Gastroesophageal sphincter (tissue), 4 donors: ENCODE measurements at regions not wholly inside any gene's neighbourhood (a gene's known extent, or its start where the extent isn't known, plus 50 kb on each side); places are given as distances from the start of the nearest gene placed in this dataset.

ENCODE experiments used
- ATAC-seq: fragments of 150-250 bp; one replicate; pipeline ENCODE4 v1.9.1; 2016; ENCODE audit warnings: mild to moderate bottlenecking, moderate library complexity
- H3K27ac ChIP-seq, 4 donors: fragments of 200-600 bp; sonication (generic) in 3 of 4; 1 replicate in 3 of 4; 2 replicates in 1 of 4; pipeline ENCODE4 v1.5.1; 2016 to 2019
- H3K27me3 ChIP-seq: fragments of 200-600 bp; sonication (generic); one replicate; pipeline ENCODE4 v1.5.1; 2019
- H3K36me3 ChIP-seq, 2 donors: fragments of 200-600 bp; sonication (generic); one replicate each; pipeline ENCODE4 v1.5.1; 2019; ENCODE audit warnings: control low read depth in 1 of 2
- H3K4me1 ChIP-seq, 3 donors: fragments of 200-600 bp; sonication (generic); 1 replicate in 2 of 3; 2 replicates in 1 of 3; pipeline ENCODE4 v1.5.1; 2016 to 2019; ENCODE audit warnings: control low read depth in 2 of 3
- H3K4me3 ChIP-seq, 2 donors: fragments of 200-600 bp; sonication (generic); one replicate each; pipeline ENCODE4 v1.5.1; 2019; ENCODE audit warnings: mild to moderate bottlenecking in 1 of 2, moderate library complexity in 1 of 2
- H3K9me3 ChIP-seq, 3 donors: fragments of 200-600 bp; sonication (generic); one replicate each; pipeline ENCODE4 v1.5.1; 2017 to 2019; ENCODE audit warnings: control low read depth in 2 of 3
- CTCF ChIP-seq, 4 experiments: fragments of 200-600 bp in 2 of 4; fragments of 450-650 bp in 2 of 4; sonication (generic) in 1 of 4; IDR thresholded peaks; one replicate each; pipeline ENCODE4 v1.5.1; 2017 to 2019; ENCODE audit warnings: antibody characterized with exemption in 4 of 4, mild to moderate bottlenecking in 2 of 4, moderate library complexity in 2 of 4
- EP300 ChIP-seq: sonication (generic); formaldehyde crosslinking; IDR thresholded peaks from one replicate; pipeline ENCODE4 v1.6.1; 2017; ENCODE audit warnings: antibody characterized with exemption, mild to moderate bottlenecking
- POLR2A ChIP-seq, 2 donors: fragments of 450-650 bp; IDR thresholded peaks; one replicate each; pipeline ENCODE4 v1.6.1; 2017; ENCODE audit warnings: antibody characterized with exemption in 2 of 2, mild to moderate bottlenecking in 2 of 2, moderate library complexity in 1 of 2
- POLR2AphosphoS5 ChIP-seq: sonication (generic); formaldehyde crosslinking; IDR thresholded peaks from one replicate; pipeline ENCODE4 v1.6.1; 2017; ENCODE audit warnings: antibody characterized with exemption
- WGBS, 2 donors: methylation state at CpG; one replicate each; pipeline ENCODE4 v1.1.5; 2018; ENCODE audit warnings: low coverage in 1 of 2; 5-methylcytosine and 5-hydroxymethylcytosine counted together

GRCh38 chr6:105620878-105621277, 218.0 kb upstream of the PREP start:
- WGBS, 2 donors, result 81 to 90% methylated on average over 3 of the region's 3 CpGs
- no peak for ATAC-seq
- no peaks in the 10 kb centered on the region for H3K36me3 ChIP-seq

GRCh38 chr6:105619971-105620741, 217.3 kb upstream of the PREP start:
- no peaks in the 10 kb centered on the region for H3K9me3 ChIP-seq
- ATAC-seq, result no peak
- 67 to 70% methylated on average over 8 of the region's 8 CpGs for WGBS, 2 donors
- no peak overlapping the region for H3K4me3 ChIP-seq
- no peaks in the 10 kb centered on the region for H3K4me1 ChIP-seq
- H3K27me3 ChIP-seq, result no peaks in the 10 kb centered on the region
- H3K36me3 ChIP-seq, result no peaks in the 10 kb centered on the region
- no peak for TF ChIP-seq EP300
- TF ChIP-seq POLR2A (IDR thresholded peaks at IDR 0.05), result no peak
- TF ChIP-seq CTCF (IDR thresholded peaks at IDR 0.05), result no peak
- TF ChIP-seq POLR2AphosphoS5, result no peak
- H3K27ac ChIP-seq, result no peak overlapping the region

More at GRCh38 chr6:105620878-105621277, 218.0 kb upstream of the PREP start:
- H3K27me3 ChIP-seq, result no peaks in the 10 kb centered on the region
- TF ChIP-seq CTCF (IDR thresholded peaks at IDR 0.05) (no peak), EP300 (no peak), POLR2A (IDR thresholded peaks at IDR 0.05) (no peak), POLR2AphosphoS5 (no peak)
- H3K27ac ChIP-seq, result no peak overlapping the region
- no peak overlapping the region for H3K4me3 ChIP-seq
- H3K4me1 ChIP-seq, result no peaks in the 10 kb centered on the region
- no peaks in the 10 kb centered on the region for H3K9me3 ChIP-seq

- no peaks in the 10 kb centered on the region for H3K36me3 ChIP-seq
- ATAC-seq, result no peak
- H3K27ac ChIP-seq, result no peak overlapping the region
- H3K4me1 ChIP-seq, result no peaks in the 10 kb centered on the region
- no peaks in the 10 kb centered on the region for H3K9me3 ChIP-seq
- WGBS, 2 donors, result 100% methylated on average over 1 of the region's 1 CpG
- H3K4me3 ChIP-seq, result no peak overlapping the region
- no peaks in the 10 kb centered on the region for H3K27me3 ChIP-seq
- no peak for TF ChIP-seq POLR2A (IDR thresholded peaks at IDR 0.05)
- TF ChIP-seq EP300, result no peak
- TF ChIP-seq CTCF (IDR thresholded peaks at IDR 0.05), result no peak
- TF ChIP-seq POLR2AphosphoS5, result no peak
Measured at GRCh38 chr6:105618247-105618646, 215.4 kb upstream of the PREP start.

- Histone ChIP-seq H3K36me3 (no peaks in the 10 kb centered on the region), H3K27me3 (no peaks in the 10 kb centered on the region), H3K4me3 (no peak overlapping the region), H3K27ac (no peak overlapping the region), H3K9me3 (no peaks in the 10 kb centered on the region), H3K4me1 (peaks cover 0 to 5% (median 0%) of the 10 kb centered on the region in 3 donors)
- no peak for ATAC-seq
- TF ChIP-seq POLR2AphosphoS5, result no peak
- TF ChIP-seq EP300, result no peak
- no peak for TF ChIP-seq CTCF (IDR thresholded peaks at IDR 0.05)
- no peak for TF ChIP-seq POLR2A (IDR thresholded peaks at IDR 0.05)
Measured at GRCh38 chr6:105616521-105616920, 213.6 kb upstream of the PREP start.

GRCh38 chr6:105611606-105612005, 208.7 kb upstream of the PREP start:
- H3K9me3 ChIP-seq, result no peaks in the 10 kb centered on the region
- 19 to 21% methylated on average over 2 of the region's 2 CpGs for WGBS, 2 donors
- no peak for TF ChIP-seq CTCF (IDR thresholded peaks at IDR 0.05)
- TF ChIP-seq EP300, result no peak
- TF ChIP-seq POLR2AphosphoS5, result no peak
- TF ChIP-seq POLR2A (IDR thresholded peaks at IDR 0.05), result no peak
- no peak overlapping the region for H3K4me3 ChIP-seq
- H3K36me3 ChIP-seq, result no peaks in the 10 kb centered on the region
- no peaks in the 10 kb centered on the region for H3K27me3 ChIP-seq
- no peak for ATAC-seq
- peaks cover 0 to 18% (median 0%) of the 10 kb centered on the region in 3 donors for H3K4me1 ChIP-seq
- H3K27ac ChIP-seq, result no peak overlapping the region
